HCT116 (cell line): ENCODE measurements at regions not wholly inside any gene's neighbourhood (a gene's known extent, or its start where the extent isn't known, plus 50 kb on each side); places are given as distances from the start of the nearest gene placed in this dataset.

ENCODE experiments used
- ATAC-seq: fragments of 200-7000 bp; cut with Tn5 transposase; 2 replicates; pipeline ENCODE4 v1.9.1; 2020; ENCODE audit warnings: mild to moderate bottlenecking, moderate library complexity
- BruUV-seq: library from RNA; stranded (reverse); fragments of 400-500 nt; replicated peaks from 2 replicates; lab custom pipeline; 2021; lab: Mats Ljungman, UMichigan
- CTCF ChIA-PET: fragments of 300-600 bp; sonication (Branson Sonifier 250); formaldehyde crosslinking; loops from one replicate; lab custom pipeline; 2021; ENCODE audit warnings: antibody characterized with exemption; lab: Charles Lee
- POLR2A ChIA-PET: fragments of 300-600, 350-600 bp; sonication (Branson Sonifier 250); formaldehyde crosslinking; loops from one replicate; lab custom pipeline; 2021; ENCODE audit warnings: antibody characterized with exemption; lab: Charles Lee
- RAD21 ChIA-PET, 2 experiments: fragments of 300-600 bp; sonication (Branson Sonifier 250); formaldehyde crosslinking; loops; one replicate each; lab custom pipeline; 2023; ENCODE audit warnings: low total read pairs in 2 of 2; ENCODE audit not compliant: uncharacterized antibody in 2 of 2, unreplicated experiment in 2 of 2, low non-redundant PET in 1 of 2; lab: Charles Lee
- DNase-seq: peaks from one replicate; pipeline ENCODE4 v3.0.0-alpha.2; 2010; ENCODE audit warnings: low read depth, low spot score
- H2AFZ ChIP-seq: fragments of 200-600 bp; shearing (Covaris generic), sonication (generic); 2 replicates; pipeline ENCODE4 v1.6.1; 2017; ENCODE audit warnings: low read depth, mixed run types, mixed read lengths, antibody characterized with exemption, low read length; ENCODE audit not compliant: poor library complexity, severe bottlenecking
- H3K27ac ChIP-seq: 2 replicates; pipeline ENCODE4 v1.5.1; 2012; ENCODE audit warnings: low read depth, low read length
- H3K27me3 ChIP-seq: fragments of 200-600 bp; sonication (generic); 2 replicates; pipeline ENCODE4 v1.6.1; 2016; ENCODE audit warnings: mixed run types, low read length, mixed read lengths; ENCODE audit not compliant: insufficient read depth
- H3K36me3 ChIP-seq, 2 experiments: fragments of 200-500 bp in 1 of 2; fragments of 200-600 bp in 1 of 2; sonication (Bioruptor generic) in 1 of 2; sonication (generic) in 1 of 2; 2 replicates each; pipeline versions ENCODE4 v1.5.1 to v1.6.1; 2014 to 2016; ENCODE audit warnings: low read length in 2 of 2, inconsistent platforms in 1 of 2, mixed read lengths in 1 of 2, mixed run types in 1 of 2; ENCODE audit not compliant: insufficient read depth in 2 of 2, control insufficient read depth in 1 of 2
- H3K4me1 ChIP-seq, 2 experiments: fragments of 200-600 bp in 1 of 2; sonication (generic) in 1 of 2; 2 replicates each; pipeline versions ENCODE4 v1.5.1 to v1.6.1; 2012 to 2017; ENCODE audit warnings: low read length in 2 of 2, inconsistent platforms in 1 of 2, mild to moderate bottlenecking in 1 of 2, mixed read lengths in 1 of 2, mixed run types in 1 of 2, moderate library complexity in 1 of 2; ENCODE audit not compliant: insufficient read depth in 2 of 2, control insufficient read depth in 1 of 2
- H3K4me2 ChIP-seq: fragments of 200-600 bp; sonication (generic); 2 replicates; pipeline ENCODE4 v1.6.1; 2017; ENCODE audit warnings: mixed run types, low read length, mixed read lengths
- H3K4me3 ChIP-seq, 2 experiments: fragments of 200-600 bp in 1 of 2; sonication (generic) in 1 of 2; replicated peaks in 1 of 2; 2 replicates each; pipeline ENCODE4 v1.5.1; 2011 to 2016; ENCODE audit warnings: low read length in 2 of 2, control low read depth in 1 of 2, low read depth in 1 of 2, mild to moderate bottlenecking in 1 of 2, mixed read lengths in 1 of 2, mixed run types in 1 of 2
- H3K79me2 ChIP-seq: fragments of 200-600 bp; sonication (generic); 2 replicates; pipeline ENCODE4 v1.6.1; 2017; ENCODE audit warnings: mild to moderate bottlenecking, mixed run types, low read length, moderate library complexity, mixed read lengths; ENCODE audit not compliant: insufficient read depth
- H3K9ac ChIP-seq: fragments of 200-600 bp; sonication (generic); 2 replicates; pipeline ENCODE4 v1.6.1; 2016; ENCODE audit warnings: low read length, mixed read lengths
- H3K9me2 ChIP-seq: fragments of 200-600 bp; sonication (generic), shearing (Covaris generic); 2 replicates; pipeline ENCODE4 v1.6.1; 2017; ENCODE audit warnings: mixed run types, mild to moderate bottlenecking, moderate library complexity; ENCODE audit not compliant: insufficient read depth
- H3K9me3 ChIP-seq, 2 experiments: fragments of 200-500 bp in 1 of 2; fragments of 200-600 bp in 1 of 2; sonication (Bioruptor generic) in 1 of 2; sonication (generic) in 1 of 2; 2 replicates each; pipeline ENCODE4 v1.6.1; 2014 to 2017; ENCODE audit warnings: low read length in 2 of 2, mixed read lengths in 2 of 2, inconsistent platforms in 1 of 2, low read depth in 1 of 2, mild to moderate bottlenecking in 1 of 2, mixed run types in 1 of 2, moderate library complexity in 1 of 2; ENCODE audit not compliant: control insufficient read depth in 1 of 2, insufficient read depth in 1 of 2
- H4K20me1 ChIP-seq: fragments of 200-600 bp; sonication (generic), shearing (Covaris generic); 2 replicates; pipeline ENCODE4 v1.6.1; 2017; ENCODE audit warnings: mixed run types, mild to moderate bottlenecking, moderate library complexity; ENCODE audit not compliant: insufficient read depth
- EGR1 ChIP-seq: IDR thresholded peaks from 2 replicates; pipeline ENCODE4 v1.6.1; 2012; ENCODE audit warnings: low read depth
- FOSL1 ChIP-seq: IDR thresholded peaks from 2 replicates; pipeline ENCODE4 v1.6.1; 2012; ENCODE audit warnings: low read depth
- JUND ChIP-seq: IDR thresholded peaks from 2 replicates; pipeline ENCODE4 v1.6.1; 2012
- TCF7L2 ChIP-seq: IDR thresholded peaks from 2 replicates; pipeline ENCODE4 v1.7.0; 2011; ENCODE audit warnings: borderline replicate concordance, inconsistent platforms; ENCODE audit not compliant: insufficient read depth, insufficient read length; ENCODE audit errors: extremely low read depth
- YY1 ChIP-seq: IDR thresholded peaks from 2 replicates; pipeline ENCODE4 v1.6.1; 2011; ENCODE audit warnings: low read length, low read depth, moderate library complexity, mild to moderate bottlenecking; ENCODE audit not compliant: insufficient replicate concordance; ENCODE audit errors: extremely low read depth
- ZNF274 ChIP-seq: fragments of 200-500 bp; sonication (Bioruptor generic); IDR thresholded peaks from 2 replicates; pipeline ENCODE4 v1.6.1; 2014; ENCODE audit warnings: mild to moderate bottlenecking, low read depth, low read length, inconsistent platforms
- intact Hi-C: fragments of 100-400 bp; cut with micrococcal nuclease; formaldehyde crosslinking; loops from 2 replicates; pipeline ENCODE4 v1.10.0; 2022

- no peak overlapping the region for H3K4me3 ChIP-seq
- no TSS peak for BruUV-seq
- ChIA-PET POLR2A (no interaction called here), CTCF (no interaction called here), RAD21 (no interaction called here)
- H3K79me2 ChIP-seq: no peaks in the 10 kb centered on the region
- intact Hi-C loops: no loop called here
- H3K4me1 ChIP-seq: peaks cover 0 to 17% of the 10 kb centered on the region in 2 experiments; a peak in 2 of 4 replicates
- no peak overlapping the region for H3K4me2 ChIP-seq
- no peaks in the 10 kb centered on the region for H3K9me2 ChIP-seq
- no peaks in the 10 kb centered on the region for H3K27me3 ChIP-seq
- no peaks in the 10 kb centered on the region for H3K9me3 ChIP-seq
- ATAC-seq (no peak), DNase-seq (no peak)
- no peaks in the 10 kb centered on the region for H4K20me1 ChIP-seq
- no peak overlapping the region for H3K27ac ChIP-seq
- no peak for TF ChIP-seq TCF7L2
- no peak for TF ChIP-seq ZNF274
- TF ChIP-seq YY1: no peak
- TF ChIP-seq FOSL1: no peak
- no peak overlapping the region for H3K9ac ChIP-seq
- no peaks in the 10 kb centered on the region for H3K36me3 ChIP-seq
- no peak overlapping the region for H2AFZ ChIP-seq
Measured at GRCh38 chr1:209038316-209038715, 545.2 kb upstream of the CAMK1G start.

DNA sequence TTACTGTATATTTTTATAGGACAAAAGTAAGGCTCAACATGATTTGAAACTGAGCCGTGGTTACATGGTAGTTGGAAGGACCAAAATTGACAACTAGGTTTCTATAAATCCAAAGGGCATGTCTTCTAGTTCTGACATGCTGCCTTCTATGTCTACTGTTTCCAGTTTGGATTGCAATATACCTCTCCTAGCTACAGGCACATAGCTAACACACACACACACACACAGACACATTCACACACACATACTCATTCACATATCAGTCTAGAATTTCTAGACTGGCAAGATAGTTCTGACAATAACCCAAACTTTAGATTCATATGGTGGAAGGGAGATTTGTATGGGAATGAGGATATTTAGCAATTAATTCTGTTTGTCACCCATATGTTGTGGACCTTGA is 544.8 kb upstream of the CAMK1G start:
- Histone ChIP-seq H3K9me3 (no peaks in the 10 kb centered on the region), H3K79me2 (no peaks in the 10 kb centered on the region), H3K4me2 (peak overlapping the region; percentile 7; the same call in 1 of the 2 replicates), H3K36me3 (no peaks in the 10 kb centered on the region), H3K4me3 (no peak overlapping the region), H4K20me1 (no peaks in the 10 kb centered on the region), H3K4me1 (peaks cover 0 to 17% of the 10 kb centered on the region in 2 experiments; a peak in 2 of 4 replicates), H3K9me2 (no peaks in the 10 kb centered on the region), H3K9ac (no peak overlapping the region), H2AFZ (no peak overlapping the region), H3K27ac (no peak overlapping the region), H3K27me3 (no peaks in the 10 kb centered on the region)
- ATAC-seq: no peak
- ChIA-PET POLR2A (interaction anchor here (1.6 kb wide), 1 partner anchor 10 kb away, joined by 7 read pairs; no protein-coding TSS in a partner anchor), CTCF (no interaction called here), RAD21 (no interaction called here)
- TF ChIP-seq JUND (no peak), EGR1 (no peak)
- no TSS peak for BruUV-seq
- intact Hi-C loops: no loop called here
- no peak for DNase-seq
